PFSK-1 (cell line): ENCODE measurements at regions not wholly inside any gene's neighbourhood (a gene's known extent, or its start where the extent isn't known, plus 50 kb on each side); places are given as distances from the start of the nearest gene placed in this dataset.

Experiments used
- SIN3A ChIP-seq: IDR thresholded peaks from 2 replicates; pipeline ENCODE4 v1.6.1; 2012; ENCODE audit warnings: mild to moderate bottlenecking, low read length, moderate library complexity, borderline replicate concordance; ENCODE audit not compliant: insufficient read depth
- TAF1 ChIP-seq: IDR thresholded peaks from 2 replicates; pipeline ENCODE4 v1.6.1; 2012; ENCODE audit warnings: low read length, control low read depth, borderline replicate concordance; ENCODE audit not compliant: insufficient read depth

DNA sequence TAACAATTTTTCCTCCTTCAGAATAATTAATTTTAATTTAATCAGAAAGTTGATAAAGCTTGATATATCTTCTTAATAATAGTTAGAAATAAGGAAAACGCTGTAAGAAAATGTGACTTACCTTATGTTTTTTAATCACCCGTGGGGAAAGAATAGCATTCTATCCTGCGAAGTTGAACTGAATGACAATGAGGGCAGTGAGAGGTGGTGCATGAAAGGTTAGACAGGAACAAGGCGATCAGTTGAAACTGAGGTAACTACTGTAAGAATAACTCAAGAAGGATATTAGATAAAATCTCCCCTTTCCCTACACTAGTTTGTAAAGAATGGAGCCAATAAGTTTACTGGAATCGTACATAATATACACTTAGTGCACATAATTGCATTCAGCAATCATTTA, 655.0 kb upstream of the NCAM2 start:
- TF ChIP-seq SIN3A (no peak), TAF1 (no peak)
